ENCODE measurements at regions not wholly inside any gene's neighbourhood (a gene's known extent, or its start where the extent isn't known, plus 50 kb on each side); places are given as distances from the start of the nearest gene placed in this dataset.

DNA sequence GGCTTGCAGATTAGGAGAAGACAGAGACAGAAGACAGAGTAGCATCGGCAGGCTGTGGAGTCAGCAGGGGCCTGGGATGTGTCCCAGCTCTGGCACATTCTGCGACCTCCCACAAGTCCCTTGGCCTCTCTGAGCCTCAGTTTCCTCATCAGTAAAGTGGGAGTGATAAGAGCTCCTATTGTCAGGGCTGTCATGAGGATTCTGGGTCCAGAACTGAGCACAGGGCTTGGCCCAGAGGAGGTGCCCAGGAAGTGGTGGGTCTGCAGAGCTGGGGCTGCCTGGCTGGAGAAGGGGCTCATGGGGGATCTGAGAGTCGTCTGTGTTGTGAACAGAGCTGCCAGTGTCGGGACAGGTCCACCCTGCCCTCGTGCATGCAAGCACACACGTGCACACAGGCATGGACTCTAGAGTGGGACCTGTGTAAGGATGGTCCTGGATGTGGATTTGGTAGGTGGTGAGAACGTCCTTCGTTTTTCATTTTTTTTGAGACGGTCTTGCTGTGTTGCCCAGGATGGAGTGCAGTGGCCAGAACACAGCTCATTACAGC is 262.9 kb downstream of the PTPRU start:
- no peak overlapping the region for H3K27ac ChIP-seq (ENCODE audit: low read depth in 1 of 2, low read length in 2 of 2)
- no peak overlapping the region for H3K4me3 ChIP-seq (ENCODE audit: low read depth in 1 of 3, low read length in 3 of 3)
- H3K4me1 ChIP-seq (ENCODE audit: control insufficient read depth in 4 of 4, insufficient read depth in 4 of 4, low read length in 3 of 4): no peaks in the 10 kb centered on the region
- H3K9ac ChIP-seq (ENCODE audit: low read depth in 1 of 2, low read length in 2 of 2): no peak overlapping the region
- no peaks in the 10 kb centered on the region for H3K27me3 ChIP-seq (ENCODE audit: control insufficient read depth in 4 of 4, insufficient read depth in 4 of 4, low read length in 3 of 4)
- DNase-seq (ENCODE audit: low spot score): peak; percentile 22
- H3K9me3 ChIP-seq (ENCODE audit: control insufficient read depth in 4 of 4, low read length in 3 of 4): peaks cover 0 to 8% (median 5%) of the 10 kb centered on the region in 4 donors
- H3K36me3 ChIP-seq (ENCODE audit: control insufficient read depth in 4 of 4, insufficient read depth in 3 of 4, low read depth in 1 of 4, low read length in 3 of 4): no peaks in the 10 kb centered on the region
- TF ChIP-seq, protein P1, sequence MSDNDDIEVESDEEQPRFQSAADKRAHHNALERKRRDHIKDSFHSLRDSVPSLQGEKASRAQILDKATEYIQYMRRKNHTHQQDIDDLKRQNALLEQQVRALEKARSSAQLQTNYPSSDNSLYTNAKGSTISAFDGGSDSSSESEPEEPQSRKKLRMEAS (IDR thresholded peaks at IDR 0.05): no peak
- no peak for TF ChIP-seq RXRA (IDR thresholded peaks at IDR 0.05)
- no peak for TF ChIP-seq SP1 (IDR thresholded peaks at IDR 0.05)
- TF ChIP-seq, protein P2, sequence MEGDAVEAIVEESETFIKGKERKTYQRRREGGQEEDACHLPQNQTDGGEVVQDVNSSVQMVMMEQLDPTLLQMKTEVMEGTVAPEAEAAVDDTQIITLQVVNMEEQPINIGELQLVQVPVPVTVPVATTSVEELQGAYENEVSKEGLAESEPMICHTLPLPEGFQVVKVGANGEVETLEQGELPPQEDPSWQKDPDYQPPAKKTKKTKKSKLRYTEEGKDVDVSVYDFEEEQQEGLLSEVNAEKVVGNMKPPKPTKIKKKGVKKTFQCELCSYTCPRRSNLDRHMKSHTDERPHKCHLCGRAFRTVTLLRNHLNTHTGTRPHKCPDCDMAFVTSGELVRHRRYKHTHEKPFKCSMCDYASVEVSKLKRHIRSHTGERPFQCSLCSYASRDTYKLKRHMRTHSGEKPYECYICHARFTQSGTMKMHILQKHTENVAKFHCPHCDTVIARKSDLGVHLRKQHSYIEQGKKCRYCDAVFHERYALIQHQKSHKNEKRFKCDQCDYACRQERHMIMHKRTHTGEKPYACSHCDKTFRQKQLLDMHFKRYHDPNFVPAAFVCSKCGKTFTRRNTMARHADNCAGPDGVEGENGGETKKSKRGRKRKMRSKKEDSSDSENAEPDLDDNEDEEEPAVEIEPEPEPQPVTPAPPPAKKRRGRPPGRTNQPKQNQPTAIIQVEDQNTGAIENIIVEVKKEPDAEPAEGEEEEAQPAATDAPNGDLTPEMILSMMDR (IDR thresholded peaks at IDR 0.05; ENCODE audit: low read depth, low read length, missing input control): no peak
- TF ChIP-seq JUND (IDR thresholded peaks at IDR 0.05): no peak
- no peak for TF ChIP-seq FOXA2 (IDR thresholded peaks at IDR 0.05)
- TF ChIP-seq, protein P3, sequence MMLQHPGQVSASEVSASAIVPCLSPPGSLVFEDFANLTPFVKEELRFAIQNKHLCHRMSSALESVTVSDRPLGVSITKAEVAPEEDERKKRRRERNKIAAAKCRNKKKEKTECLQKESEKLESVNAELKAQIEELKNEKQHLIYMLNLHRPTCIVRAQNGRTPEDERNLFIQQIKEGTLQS (IDR thresholded peaks at IDR 0.05): no peak
- no peak for TF ChIP-seq GABPA (IDR thresholded peaks at IDR 0.05 in 1 of 2, conservative IDR thresholded peaks at IDR 0.05 in 1 of 2)
- no peak for TF ChIP-seq HNF4G (IDR thresholded peaks at IDR 0.05)
- TF ChIP-seq FOXA1 (IDR thresholded peaks at IDR 0.05): no peak
- TF ChIP-seq, protein P4, sequence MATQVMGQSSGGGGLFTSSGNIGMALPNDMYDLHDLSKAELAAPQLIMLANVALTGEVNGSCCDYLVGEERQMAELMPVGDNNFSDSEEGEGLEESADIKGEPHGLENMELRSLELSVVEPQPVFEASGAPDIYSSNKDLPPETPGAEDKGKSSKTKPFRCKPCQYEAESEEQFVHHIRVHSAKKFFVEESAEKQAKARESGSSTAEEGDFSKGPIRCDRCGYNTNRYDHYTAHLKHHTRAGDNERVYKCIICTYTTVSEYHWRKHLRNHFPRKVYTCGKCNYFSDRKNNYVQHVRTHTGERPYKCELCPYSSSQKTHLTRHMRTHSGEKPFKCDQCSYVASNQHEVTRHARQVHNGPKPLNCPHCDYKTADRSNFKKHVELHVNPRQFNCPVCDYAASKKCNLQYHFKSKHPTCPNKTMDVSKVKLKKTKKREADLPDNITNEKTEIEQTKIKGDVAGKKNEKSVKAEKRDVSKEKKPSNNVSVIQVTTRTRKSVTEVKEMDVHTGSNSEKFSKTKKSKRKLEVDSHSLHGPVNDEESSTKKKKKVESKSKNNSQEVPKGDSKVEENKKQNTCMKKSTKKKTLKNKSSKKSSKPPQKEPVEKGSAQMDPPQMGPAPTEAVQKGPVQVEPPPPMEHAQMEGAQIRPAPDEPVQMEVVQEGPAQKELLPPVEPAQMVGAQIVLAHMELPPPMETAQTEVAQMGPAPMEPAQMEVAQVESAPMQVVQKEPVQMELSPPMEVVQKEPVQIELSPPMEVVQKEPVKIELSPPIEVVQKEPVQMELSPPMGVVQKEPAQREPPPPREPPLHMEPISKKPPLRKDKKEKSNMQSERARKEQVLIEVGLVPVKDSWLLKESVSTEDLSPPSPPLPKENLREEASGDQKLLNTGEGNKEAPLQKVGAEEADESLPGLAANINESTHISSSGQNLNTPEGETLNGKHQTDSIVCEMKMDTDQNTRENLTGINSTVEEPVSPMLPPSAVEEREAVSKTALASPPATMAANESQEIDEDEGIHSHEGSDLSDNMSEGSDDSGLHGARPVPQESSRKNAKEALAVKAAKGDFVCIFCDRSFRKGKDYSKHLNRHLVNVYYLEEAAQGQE (IDR thresholded peaks at IDR 0.05): no peak
- TF ChIP-seq HNF4A (conservative IDR thresholded peaks at IDR 0.05): no peak
- TF ChIP-seq RAD21 (IDR thresholded peaks at IDR 0.05): no peak
- no peak for TF ChIP-seq TAF1 (conservative IDR thresholded peaks at IDR 0.05)
- no peak for TF ChIP-seq EGR1 (IDR thresholded peaks at IDR 0.05; ENCODE audit: low read depth in 2 of 2)
- TF ChIP-seq, protein P5, sequence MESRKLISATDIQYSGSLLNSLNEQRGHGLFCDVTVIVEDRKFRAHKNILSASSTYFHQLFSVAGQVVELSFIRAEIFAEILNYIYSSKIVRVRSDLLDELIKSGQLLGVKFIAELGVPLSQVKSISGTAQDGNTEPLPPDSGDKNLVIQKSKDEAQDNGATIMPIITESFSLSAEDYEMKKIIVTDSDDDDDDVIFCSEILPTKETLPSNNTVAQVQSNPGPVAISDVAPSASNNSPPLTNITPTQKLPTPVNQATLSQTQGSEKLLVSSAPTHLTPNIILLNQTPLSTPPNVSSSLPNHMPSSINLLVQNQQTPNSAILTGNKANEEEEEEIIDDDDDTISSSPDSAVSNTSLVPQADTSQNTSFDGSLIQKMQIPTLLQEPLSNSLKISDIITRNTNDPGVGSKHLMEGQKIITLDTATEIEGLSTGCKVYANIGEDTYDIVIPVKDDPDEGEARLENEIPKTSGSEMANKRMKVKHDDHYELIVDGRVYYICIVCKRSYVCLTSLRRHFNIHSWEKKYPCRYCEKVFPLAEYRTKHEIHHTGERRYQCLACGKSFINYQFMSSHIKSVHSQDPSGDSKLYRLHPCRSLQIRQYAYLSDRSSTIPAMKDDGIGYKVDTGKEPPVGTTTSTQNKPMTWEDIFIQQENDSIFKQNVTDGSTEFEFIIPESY (IDR thresholded peaks at IDR 0.05): no peak
- no peak for TF ChIP-seq YY1 (IDR thresholded peaks at IDR 0.05)
- no peak for TF ChIP-seq NR2F2 (IDR thresholded peaks at IDR 0.05)
- WGBS: 86% methylated on average over 9 of the region's 9 CpGs
